Choroid plexus epithelial cell (primary cell): ENCODE measurements at regions not wholly inside any gene's neighbourhood (a gene's known extent, or its start where the extent isn't known, plus 50 kb on each side); places are given as distances from the start of the nearest gene placed in this dataset.

Experiments used
- DNase-seq: peaks from one replicate; pipeline ENCODE4 v3.0.0-alpha.2; 2010; ENCODE audit warnings: low read depth
- H3K4me3 ChIP-seq: 2 replicates; pipeline ENCODE4 v1.5.1; 2011; ENCODE audit warnings: low read depth, mild to moderate bottlenecking, control low read depth, low read length, moderate library complexity
- TF ChIP-seq, protein P1 (sequence below): conservative IDR thresholded peaks from 2 replicates; pipeline ENCODE4 v1.5.1; 2011; ENCODE audit warnings: low read depth, mild to moderate bottlenecking, control low read depth, inconsistent platforms, low read length, moderate library complexity

DNA sequence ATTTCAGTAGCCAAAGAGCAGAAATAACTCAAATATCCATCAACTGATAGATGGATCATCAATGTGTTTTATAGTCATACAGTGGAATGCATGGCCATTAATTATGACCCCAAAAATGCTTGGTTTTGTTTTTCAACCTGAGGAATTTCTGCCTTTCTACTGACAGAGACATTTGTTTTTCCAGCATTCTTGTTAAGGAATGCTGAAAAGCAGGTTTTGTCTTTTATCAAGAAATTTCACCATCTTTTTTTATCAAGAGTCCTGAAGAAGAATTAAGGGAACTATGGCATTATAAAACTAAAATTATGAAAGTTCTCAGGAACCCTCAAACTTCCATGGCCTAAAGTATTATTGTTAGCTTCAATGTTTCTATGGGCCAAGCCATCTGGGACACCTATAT lies 153.4 kb upstream of the THSD7A start:
- H3K4me3 ChIP-seq: no peak overlapping the region
- TF ChIP-seq, protein P1, sequence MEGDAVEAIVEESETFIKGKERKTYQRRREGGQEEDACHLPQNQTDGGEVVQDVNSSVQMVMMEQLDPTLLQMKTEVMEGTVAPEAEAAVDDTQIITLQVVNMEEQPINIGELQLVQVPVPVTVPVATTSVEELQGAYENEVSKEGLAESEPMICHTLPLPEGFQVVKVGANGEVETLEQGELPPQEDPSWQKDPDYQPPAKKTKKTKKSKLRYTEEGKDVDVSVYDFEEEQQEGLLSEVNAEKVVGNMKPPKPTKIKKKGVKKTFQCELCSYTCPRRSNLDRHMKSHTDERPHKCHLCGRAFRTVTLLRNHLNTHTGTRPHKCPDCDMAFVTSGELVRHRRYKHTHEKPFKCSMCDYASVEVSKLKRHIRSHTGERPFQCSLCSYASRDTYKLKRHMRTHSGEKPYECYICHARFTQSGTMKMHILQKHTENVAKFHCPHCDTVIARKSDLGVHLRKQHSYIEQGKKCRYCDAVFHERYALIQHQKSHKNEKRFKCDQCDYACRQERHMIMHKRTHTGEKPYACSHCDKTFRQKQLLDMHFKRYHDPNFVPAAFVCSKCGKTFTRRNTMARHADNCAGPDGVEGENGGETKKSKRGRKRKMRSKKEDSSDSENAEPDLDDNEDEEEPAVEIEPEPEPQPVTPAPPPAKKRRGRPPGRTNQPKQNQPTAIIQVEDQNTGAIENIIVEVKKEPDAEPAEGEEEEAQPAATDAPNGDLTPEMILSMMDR: no peak
- no peak for DNase-seq

DNA sequence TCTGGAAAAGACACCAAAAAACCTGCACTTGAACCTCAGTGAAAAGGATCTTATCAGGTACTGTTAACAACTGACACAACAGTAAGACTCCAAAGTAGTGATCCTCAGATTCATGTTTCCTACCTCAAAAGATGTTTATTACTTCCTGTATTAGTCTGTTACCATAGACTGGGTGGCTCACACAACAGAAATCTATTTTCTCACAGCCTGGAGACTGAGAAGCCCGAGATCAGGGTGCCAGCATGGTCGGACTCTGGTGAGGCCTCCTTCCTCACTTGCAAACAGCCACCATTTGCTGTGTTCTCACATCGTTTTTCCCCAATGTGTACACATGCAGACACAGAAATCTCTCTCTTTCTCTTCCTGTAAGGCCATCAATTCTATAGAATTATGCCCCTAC lies 154.0 kb upstream of the THSD7A start:
- no peak for DNase-seq
- H3K4me3 ChIP-seq: no peak overlapping the region
- TF ChIP-seq, protein P1: no peak

DNA sequence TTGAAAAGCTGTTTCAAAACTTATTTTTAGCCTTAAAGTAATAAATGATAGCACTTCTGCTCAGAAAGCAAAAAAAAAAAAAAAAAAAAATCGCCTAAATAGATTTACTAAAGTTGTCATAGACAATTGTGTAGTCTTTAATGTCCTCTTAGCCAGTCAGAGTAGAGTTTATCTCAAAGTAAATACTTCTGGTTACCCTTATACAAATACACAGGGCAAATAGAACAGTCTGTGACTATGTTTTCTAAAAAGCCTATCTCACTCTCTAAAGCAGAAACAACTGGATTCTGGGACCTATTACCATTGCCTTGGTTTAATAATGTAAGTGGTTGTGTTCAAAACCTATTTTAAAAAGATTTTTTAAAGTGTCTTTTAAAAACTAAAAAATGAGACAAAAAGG lies 156.2 kb upstream of the THSD7A start:
- TF ChIP-seq, protein P1: no peak
- H3K4me3 ChIP-seq: no peak overlapping the region
- no peak for DNase-seq

DNA sequence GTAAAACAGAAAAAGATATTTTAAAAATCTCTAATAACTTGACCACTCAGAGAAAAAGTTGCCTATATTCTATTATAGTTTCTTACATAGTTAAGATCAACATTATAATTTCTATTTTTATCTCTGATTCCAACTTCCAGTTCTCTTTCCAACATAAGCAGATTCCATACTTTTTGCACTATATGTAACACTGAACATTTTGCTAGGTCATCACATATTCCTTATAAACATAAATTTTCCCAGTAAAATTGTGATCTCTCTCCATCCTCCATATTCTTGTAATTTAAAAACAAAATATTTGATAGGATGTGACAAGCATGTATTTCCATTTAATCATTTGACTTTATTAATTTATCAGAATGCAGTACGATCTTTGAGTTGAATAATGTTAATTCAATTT lies 170.4 kb upstream of the THSD7A start:
- TF ChIP-seq, protein P1: no peak
- DNase-seq: no peak
- no peak overlapping the region for H3K4me3 ChIP-seq

DNA sequence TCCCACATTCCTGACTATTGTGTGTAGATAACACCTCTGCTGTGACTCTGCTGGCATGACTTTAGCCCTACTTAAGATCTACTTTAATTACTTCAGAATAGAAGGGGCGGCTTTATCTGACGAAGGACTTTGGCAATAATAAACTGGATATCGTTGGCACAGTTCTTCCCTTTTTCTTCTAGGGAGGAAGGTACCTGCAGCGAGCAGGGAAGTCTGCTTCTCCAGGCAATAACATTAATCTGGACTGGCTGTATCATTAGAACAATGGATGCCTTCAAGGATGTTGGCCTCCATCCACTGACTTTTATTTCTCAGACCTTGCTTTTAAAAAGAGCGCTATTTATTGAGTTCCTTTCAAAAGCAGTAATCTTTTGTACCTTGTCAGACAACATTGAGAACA lies 172.6 kb upstream of the THSD7A start:
- DNase-seq: no peak
- TF ChIP-seq, protein P1: no peak
- H3K4me3 ChIP-seq: no peak overlapping the region

DNA sequence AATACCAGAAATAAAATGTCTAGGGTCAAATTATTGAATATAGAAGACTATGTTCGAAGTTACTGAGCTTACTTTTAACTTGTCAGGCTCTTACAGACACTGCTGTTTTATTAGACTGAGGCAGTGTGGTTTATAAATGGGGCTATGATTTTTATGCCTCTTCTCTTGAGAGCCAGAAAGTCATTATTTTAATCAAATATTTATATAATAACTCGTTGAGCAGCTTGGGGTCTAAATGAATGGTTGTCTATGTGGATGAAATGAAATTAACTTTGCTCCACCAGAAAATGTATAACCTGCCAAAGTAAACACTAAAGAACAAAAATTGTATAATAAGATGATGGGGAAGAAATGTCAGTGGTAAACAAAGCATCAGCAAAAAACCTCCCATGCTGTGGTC lies 175.6 kb upstream of the THSD7A start:
- DNase-seq: no peak
- TF ChIP-seq, protein P1: no peak
- H3K4me3 ChIP-seq: no peak overlapping the region

DNA sequence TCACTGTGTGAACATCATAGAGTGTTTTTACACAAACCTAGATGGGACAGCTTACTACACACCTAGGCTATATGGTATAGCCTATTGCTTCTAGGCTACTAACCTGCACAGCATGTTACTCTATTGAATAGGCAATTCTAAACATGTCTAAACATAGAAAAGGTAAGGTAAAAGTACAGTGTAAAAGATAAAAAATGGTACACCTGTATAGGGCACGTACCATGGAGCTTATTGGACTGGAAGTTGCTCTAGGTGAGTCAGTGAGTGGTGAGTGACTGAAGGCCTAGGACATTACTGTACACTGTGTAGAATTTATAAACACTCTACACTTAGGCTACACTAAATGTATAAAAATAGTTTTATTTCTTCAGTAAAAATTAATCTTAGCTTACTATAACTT lies 182.0 kb upstream of the THSD7A start:
- no peak overlapping the region for H3K4me3 ChIP-seq
- DNase-seq: no peak
- TF ChIP-seq, protein P1: no peak
